T-helper 17 cell (primary cell): ENCODE measurements at regions not wholly inside any gene's neighbourhood (a gene's known extent, or its start where the extent isn't known, plus 50 kb on each side); places are given as distances from the start of the nearest gene placed in this dataset.

Source experiments
- ATAC-seq: fragments of 150-1000 bp; cut with Tn5 transposase; 2 replicates; pipeline ENCODE4 v1.10.0; 2021; ENCODE audit warnings: mild to moderate bottlenecking, moderate library complexity
- DNase-seq, 3 donors: peaks; one replicate each; pipeline versions ENCODE4 v3.0.0 to v3.0.0-alpha.2; 2020 to 2021
- H3K9me3 ChIP-seq: one replicate; pipeline ENCODE4 v1.7.0; 2013; ENCODE audit warnings: low read length, mild to moderate bottlenecking; ENCODE audit not compliant: control insufficient read depth, poor library complexity, severe bottlenecking
- H3K27ac Mint-ChIP-seq: one replicate; pipeline ENCODE4 v1.8.0; 2022; ENCODE audit warnings: mild to moderate bottlenecking, moderate library complexity, mixed read lengths
- H3K27me3 Mint-ChIP-seq: one replicate; pipeline ENCODE4 v1.8.0; 2022; ENCODE audit warnings: mixed read lengths
- H3K36me3 Mint-ChIP-seq: one replicate; pipeline ENCODE4 v1.8.0; 2022; ENCODE audit warnings: low read depth, mixed read lengths
- H3K4me1 Mint-ChIP-seq: one replicate; pipeline ENCODE4 v1.8.0; 2022; ENCODE audit warnings: mild to moderate bottlenecking, mixed read lengths
- H3K4me3 Mint-ChIP-seq: one replicate; pipeline ENCODE4 v1.8.0; 2022; ENCODE audit warnings: mild to moderate bottlenecking, moderate library complexity, mixed read lengths

DNA sequence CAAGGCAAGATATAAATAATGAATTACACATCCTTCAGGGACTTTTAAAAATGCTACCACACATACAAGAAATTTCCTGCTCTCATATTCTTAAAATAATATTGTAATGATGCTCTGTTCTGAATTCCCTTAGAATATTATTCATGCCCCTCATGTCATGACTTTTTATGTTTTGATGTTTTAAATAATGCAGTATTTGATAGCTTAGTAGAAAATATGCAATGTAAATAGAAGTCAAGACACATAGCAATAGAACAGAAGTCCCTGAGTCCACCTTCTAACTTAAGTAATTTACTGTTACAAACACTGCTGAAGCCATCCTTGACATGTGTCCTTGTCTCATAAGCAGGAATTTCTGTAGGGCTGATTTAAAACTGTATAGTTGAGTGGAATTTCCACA lies 1071.2 kb upstream of the LCORL start:
- Mint-ChIP-seq H3K27me3 (no peaks in the 10 kb centered on the region), H3K27ac (no peak overlapping the region), H3K4me1 (no peaks in the 10 kb centered on the region), H3K4me3 (no peak overlapping the region), H3K36me3 (no peaks in the 10 kb centered on the region)
- no peak for DNase-seq
- H3K9me3 ChIP-seq: no peaks in the 10 kb centered on the region
- no peak for ATAC-seq

DNA sequence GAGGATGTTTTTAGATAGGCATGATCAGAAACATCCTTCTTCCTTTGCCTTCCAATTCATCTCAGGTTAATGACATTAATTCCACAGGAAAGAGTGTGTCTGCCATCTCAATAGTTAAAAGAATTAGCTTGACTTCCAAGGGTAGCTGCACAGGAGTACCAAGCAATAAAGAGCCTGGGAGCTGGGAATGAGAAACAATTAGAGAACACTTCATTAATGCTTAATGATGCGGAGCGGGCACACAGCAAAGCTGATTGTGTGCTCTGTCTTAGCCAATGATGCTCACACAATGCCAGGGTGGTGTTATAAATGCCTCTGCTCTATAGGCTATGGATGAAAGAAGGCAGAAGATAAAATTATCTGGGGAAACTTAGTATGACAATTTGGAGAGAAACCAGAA lies 1052.5 kb upstream of the LCORL start:
- H3K27ac Mint-ChIP-seq: no peak overlapping the region
- H3K36me3 Mint-ChIP-seq: no peaks in the 10 kb centered on the region
- H3K4me3 Mint-ChIP-seq: no peak overlapping the region
- no peaks in the 10 kb centered on the region for H3K4me1 Mint-ChIP-seq
- H3K27me3 Mint-ChIP-seq: no peaks in the 10 kb centered on the region
- ATAC-seq (no peak), DNase-seq (no peak)
- H3K9me3 ChIP-seq: no peaks in the 10 kb centered on the region

DNA sequence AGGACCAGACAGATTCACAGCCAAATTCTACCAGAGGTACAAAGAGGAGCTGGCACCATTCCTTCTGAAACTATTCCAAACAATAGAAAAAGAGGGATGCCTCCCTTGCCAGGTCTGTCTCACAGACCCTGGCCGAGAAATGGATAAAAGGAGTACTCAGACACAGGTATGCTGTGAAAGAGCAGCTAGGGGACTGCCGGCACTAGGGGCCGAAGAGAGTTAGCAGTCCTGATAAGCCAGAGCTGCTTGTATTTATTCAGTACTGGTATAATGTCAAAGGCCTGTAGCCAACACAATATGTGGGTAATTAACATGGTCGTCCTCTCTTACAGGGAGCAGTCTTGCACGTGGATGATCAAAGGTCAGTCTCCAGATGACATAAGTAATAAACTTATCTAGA lies 1042.1 kb upstream of the LCORL start:
- DNase-seq (no peak), ATAC-seq (no peak)
- H3K27me3 Mint-ChIP-seq: no peaks in the 10 kb centered on the region
- no peak overlapping the region for H3K4me3 Mint-ChIP-seq
- H3K4me1 Mint-ChIP-seq: no peaks in the 10 kb centered on the region
- no peaks in the 10 kb centered on the region for H3K36me3 Mint-ChIP-seq
- no peak overlapping the region for H3K27ac Mint-ChIP-seq
- no peaks in the 10 kb centered on the region for H3K9me3 ChIP-seq

DNA sequence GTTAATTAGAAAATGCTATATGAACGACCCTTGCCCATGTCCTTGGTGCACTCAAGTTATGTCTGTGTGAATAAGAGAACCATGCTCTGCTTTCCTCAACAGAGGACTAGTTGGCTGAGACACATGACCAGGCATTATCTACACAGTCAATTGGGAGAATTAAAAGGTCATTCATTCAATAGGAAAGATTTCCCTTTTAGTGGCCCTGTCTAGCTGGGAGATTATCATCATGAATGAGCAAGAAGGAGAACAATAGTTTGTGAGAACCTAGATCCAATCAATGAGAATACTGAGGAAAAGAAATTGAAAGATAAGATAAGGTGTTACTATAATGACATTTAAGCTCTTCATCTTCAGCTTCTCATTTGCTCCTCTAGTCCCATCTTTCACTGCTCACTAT lies 1033.4 kb upstream of the LCORL start:
- no peak for ATAC-seq
- Mint-ChIP-seq H3K4me1 (no peaks in the 10 kb centered on the region), H3K27ac (no peak overlapping the region), H3K36me3 (no peaks in the 10 kb centered on the region), H3K4me3 (no peak overlapping the region), H3K27me3 (no peaks in the 10 kb centered on the region)
- no peaks in the 10 kb centered on the region for H3K9me3 ChIP-seq
- DNase-seq: no peak

DNA sequence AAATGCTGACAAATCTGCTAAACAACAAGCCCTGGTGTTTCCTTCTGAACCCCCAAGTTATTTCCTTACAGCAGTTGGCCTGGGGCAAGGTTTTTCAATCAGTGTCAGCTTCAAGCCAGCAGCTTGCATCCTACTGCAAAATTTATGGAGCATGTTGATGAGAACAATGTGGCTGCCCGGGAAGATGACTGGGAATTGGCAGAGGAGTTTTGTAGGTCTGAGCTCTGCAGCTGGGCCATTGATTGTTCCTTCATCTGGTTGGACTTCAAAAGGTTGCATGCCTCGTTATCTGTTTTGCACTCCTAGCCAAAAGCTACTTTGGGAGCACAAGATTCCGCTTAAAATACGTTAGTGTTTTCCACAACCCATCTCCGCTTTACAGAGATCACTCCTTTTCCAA lies 1030.3 kb upstream of the LCORL start:
- ATAC-seq (no peak), DNase-seq (no peak)
- H3K36me3 Mint-ChIP-seq: no peaks in the 10 kb centered on the region
- no peak overlapping the region for H3K27ac Mint-ChIP-seq
- no peaks in the 10 kb centered on the region for H3K4me1 Mint-ChIP-seq
- H3K4me3 Mint-ChIP-seq: no peak overlapping the region
- H3K27me3 Mint-ChIP-seq: no peaks in the 10 kb centered on the region
- H3K9me3 ChIP-seq: no peaks in the 10 kb centered on the region

DNA sequence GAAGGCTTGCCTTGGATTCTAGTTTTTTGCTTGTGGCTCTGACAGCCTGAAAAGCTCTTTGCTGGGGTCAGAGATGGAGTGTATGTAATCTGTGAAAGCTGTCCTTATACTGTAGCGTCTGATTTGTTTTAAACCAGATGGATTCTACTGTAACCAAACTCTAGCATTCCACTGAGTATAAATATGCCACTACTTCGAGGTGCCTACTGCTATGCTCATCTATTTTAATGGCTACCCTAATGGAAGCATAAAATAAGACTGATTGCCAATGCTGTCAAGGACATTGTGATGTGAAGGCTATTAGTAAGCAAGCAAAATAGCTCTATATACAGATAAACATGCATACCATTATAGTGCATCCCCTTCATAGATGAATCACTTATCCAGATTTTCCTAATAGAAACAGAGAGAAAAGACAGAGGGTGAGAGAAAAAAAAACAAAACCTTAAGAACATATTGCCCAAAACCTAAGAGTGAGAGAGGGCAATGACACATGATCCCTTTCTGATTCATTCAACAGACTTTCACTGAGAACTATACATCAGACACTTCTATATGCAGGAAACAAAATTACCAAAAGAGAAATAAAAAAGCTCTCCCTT lies 1025.8 kb upstream of the LCORL start:
- Mint-ChIP-seq H3K27me3 (no peaks in the 10 kb centered on the region), H3K4me3 (no peak overlapping the region), H3K27ac (no peak overlapping the region), H3K36me3 (no peaks in the 10 kb centered on the region), H3K4me1 (no peaks in the 10 kb centered on the region)
- ATAC-seq (no peak), DNase-seq (no peak)
- no peaks in the 10 kb centered on the region for H3K9me3 ChIP-seq

DNA sequence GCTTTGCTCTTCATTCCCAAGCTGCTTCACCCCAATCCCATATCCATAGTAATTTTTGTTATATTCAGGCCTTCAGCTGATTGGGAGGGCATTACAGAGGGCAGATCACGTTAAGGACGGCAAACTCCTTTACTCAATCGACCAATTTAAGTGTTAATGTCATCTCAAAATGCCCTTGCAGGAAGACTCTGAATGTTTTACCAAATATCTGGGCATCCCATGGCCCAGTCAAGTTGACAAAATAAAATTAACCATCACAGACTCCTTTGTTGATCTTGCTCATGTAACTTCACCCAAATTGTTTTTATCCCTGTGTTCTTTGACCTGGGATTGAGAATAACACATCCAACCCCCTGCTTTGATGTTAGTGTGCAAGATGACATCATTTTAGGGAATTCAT lies 1018.3 kb upstream of the LCORL start:
- ATAC-seq (no peak), DNase-seq (no peak)
- Mint-ChIP-seq H3K27ac (no peak overlapping the region), H3K36me3 (no peaks in the 10 kb centered on the region), H3K4me3 (no peak overlapping the region), H3K27me3 (no peaks in the 10 kb centered on the region), H3K4me1 (no peaks in the 10 kb centered on the region)
- H3K9me3 ChIP-seq: no peaks in the 10 kb centered on the region

DNA sequence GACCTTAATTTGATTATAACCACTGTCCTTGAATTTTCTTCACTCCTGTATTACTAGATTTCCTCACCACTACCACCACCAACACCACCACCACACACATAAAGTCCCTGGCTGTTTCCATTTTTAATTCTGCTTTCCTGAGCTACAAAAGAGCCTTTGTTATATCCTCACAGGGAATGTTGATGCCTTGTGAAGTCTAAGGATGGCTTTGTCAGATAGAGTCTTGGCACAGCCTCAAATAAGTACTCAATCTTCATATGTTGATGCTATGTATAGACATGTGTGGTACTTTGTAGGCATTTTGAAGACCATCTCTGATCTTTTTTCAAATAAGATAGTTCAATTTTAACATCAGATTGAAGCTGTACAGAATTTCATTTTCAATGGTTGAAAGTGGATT lies 1016.7 kb upstream of the LCORL start:
- Mint-ChIP-seq H3K36me3 (no peaks in the 10 kb centered on the region), H3K4me3 (no peak overlapping the region), H3K27ac (no peak overlapping the region), H3K4me1 (no peaks in the 10 kb centered on the region), H3K27me3 (no peaks in the 10 kb centered on the region)
- ATAC-seq (no peak), DNase-seq (no peak)
- H3K9me3 ChIP-seq: no peaks in the 10 kb centered on the region

DNA sequence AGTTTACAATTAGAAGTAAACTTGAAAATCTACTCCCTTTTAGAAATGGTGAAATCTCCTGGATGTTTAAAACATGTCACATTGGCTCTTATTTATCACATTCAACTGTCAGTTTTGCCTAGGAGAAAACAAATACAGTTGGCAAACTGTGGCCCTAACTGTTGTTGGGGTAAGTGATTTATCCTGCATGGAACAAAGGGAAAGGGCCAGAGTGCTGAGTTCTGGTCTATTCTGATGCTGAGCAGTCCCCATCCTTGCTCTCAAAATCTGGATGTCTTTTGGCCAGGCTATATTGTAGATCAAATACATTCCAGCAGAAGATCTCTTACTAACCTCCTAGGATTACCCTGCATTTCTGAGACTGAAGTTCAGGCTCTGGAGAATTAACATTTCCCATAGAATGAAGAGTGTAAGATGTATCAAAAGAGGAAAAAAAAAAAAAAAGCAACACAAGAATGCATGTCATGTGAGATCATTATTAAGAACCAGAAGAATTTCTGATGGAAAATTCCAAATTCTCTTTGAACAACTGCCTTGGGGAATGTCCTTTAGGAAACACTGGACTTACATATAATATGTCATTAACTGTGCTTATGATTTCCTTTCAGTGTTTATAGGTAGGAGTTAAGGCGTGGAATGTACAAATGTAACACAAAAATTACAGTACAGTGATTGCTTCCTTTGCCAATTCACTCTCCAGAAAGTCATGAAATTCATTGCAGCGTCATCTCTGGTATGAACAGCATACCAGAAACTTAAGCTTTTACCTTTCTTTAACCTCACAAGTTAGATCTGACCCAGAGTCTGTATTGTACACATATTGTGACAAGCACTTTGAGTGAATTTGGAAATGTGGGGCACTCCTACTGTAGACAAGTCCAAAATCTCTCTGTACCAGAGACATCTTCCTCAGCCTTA lies 1012.5 kb upstream of the LCORL start:
- Mint-ChIP-seq H3K4me1 (no peaks in the 10 kb centered on the region), H3K36me3 (no peaks in the 10 kb centered on the region), H3K27ac (no peak overlapping the region), H3K4me3 (no peak overlapping the region), H3K27me3 (no peaks in the 10 kb centered on the region)
- ATAC-seq: no peak
- DNase-seq: no peak
- H3K9me3 ChIP-seq: no peaks in the 10 kb centered on the region

DNA sequence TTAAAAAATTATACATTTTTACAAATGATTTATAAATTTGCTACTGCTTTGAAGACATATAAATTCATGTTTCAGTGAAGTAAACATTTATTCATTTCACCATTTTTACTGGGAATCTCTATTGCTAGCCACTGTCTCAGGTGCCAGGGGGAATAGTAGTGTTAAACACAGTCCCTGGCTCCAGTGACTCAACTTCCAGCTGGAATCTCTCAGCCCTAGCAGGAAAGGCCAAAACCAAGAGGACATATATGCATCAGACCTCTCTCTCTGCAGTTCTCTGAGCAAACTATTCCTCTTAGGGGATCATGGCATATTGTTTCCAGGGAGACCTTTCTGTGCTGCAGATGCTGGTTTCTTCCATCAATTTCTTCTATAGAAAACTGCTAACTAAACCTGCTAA lies 1009.0 kb upstream of the LCORL start:
- ATAC-seq (no peak), DNase-seq (no peak)
- Mint-ChIP-seq H3K36me3 (no peaks in the 10 kb centered on the region), H3K27me3 (no peaks in the 10 kb centered on the region), H3K4me1 (no peaks in the 10 kb centered on the region), H3K27ac (no peak overlapping the region), H3K4me3 (no peak overlapping the region)
- no peaks in the 10 kb centered on the region for H3K9me3 ChIP-seq

DNA sequence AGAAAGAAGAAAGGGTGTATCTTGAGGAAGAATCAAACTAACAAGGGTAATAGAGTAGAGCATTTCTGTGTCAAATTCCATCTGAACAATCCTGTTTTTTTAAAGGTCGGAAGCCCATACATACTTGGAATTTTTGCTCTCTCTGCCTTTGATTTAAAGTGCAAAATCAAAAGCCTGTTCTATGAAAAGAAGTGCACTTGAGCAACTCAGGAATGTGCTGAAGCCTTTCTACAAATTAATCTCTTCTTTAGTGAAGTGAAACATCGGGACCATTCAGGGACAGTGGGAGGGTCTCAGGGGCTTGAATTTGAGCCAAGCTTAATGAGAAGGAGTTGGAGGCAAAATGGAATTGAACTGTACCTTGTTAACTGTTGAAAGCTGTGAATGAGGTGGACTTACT lies 1008.5 kb upstream of the LCORL start:
- no peak for DNase-seq
- H3K27me3 Mint-ChIP-seq: no peaks in the 10 kb centered on the region
- no peak overlapping the region for H3K4me3 Mint-ChIP-seq
- H3K36me3 Mint-ChIP-seq: no peaks in the 10 kb centered on the region
- no peak overlapping the region for H3K27ac Mint-ChIP-seq
- ATAC-seq: no peak
- no peaks in the 10 kb centered on the region for H3K4me1 Mint-ChIP-seq
- H3K9me3 ChIP-seq: no peaks in the 10 kb centered on the region

DNA sequence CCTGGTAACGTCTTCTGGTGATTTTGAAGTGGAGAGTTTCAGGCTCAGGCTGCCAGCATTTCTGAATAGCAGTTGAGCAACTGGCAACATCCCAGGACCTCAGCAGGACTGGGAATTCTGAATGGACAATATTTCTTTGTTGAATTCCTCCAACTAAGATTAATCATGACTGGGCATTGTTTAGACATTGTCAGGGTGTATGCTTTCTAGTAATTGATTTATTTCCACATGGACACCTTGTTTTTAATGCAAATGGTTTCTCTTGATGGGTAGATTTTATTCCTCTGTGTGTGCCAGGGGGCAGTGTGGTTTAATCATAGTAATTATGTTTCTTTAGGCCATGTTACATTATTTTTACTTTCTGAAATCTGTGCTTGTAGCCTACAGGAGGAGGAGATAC lies 1004.7 kb upstream of the LCORL start:
- Mint-ChIP-seq H3K36me3 (no peaks in the 10 kb centered on the region), H3K4me1 (no peaks in the 10 kb centered on the region), H3K27ac (no peak overlapping the region), H3K27me3 (no peaks in the 10 kb centered on the region), H3K4me3 (no peak overlapping the region)
- ATAC-seq (no peak), DNase-seq (no peak)
- no peaks in the 10 kb centered on the region for H3K9me3 ChIP-seq

DNA sequence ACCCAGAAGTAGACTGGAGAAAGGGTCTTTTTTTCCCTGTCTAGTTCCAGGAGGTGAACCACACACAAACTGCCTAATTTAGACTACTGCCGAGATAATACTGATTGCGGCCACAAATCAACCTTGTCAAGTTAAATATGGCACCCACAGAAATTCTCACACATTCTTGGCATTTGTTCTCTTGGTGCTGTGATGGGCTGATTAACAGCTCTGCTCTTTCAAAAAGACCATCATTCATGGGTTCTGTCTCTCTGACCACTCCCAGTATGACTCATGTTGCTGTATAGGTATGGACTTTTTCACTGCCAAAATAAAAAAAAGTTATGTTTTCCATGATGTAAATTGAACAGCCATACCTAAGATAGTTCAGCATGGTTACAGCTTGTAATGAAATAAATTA lies 1003.5 kb upstream of the LCORL start:
- no peaks in the 10 kb centered on the region for H3K9me3 ChIP-seq
- no peak for DNase-seq
- no peaks in the 10 kb centered on the region for H3K36me3 Mint-ChIP-seq
- no peaks in the 10 kb centered on the region for H3K4me1 Mint-ChIP-seq
- no peak for ATAC-seq
- no peaks in the 10 kb centered on the region for H3K27me3 Mint-ChIP-seq
- H3K4me3 Mint-ChIP-seq: no peak overlapping the region
- H3K27ac Mint-ChIP-seq: no peak overlapping the region

DNA sequence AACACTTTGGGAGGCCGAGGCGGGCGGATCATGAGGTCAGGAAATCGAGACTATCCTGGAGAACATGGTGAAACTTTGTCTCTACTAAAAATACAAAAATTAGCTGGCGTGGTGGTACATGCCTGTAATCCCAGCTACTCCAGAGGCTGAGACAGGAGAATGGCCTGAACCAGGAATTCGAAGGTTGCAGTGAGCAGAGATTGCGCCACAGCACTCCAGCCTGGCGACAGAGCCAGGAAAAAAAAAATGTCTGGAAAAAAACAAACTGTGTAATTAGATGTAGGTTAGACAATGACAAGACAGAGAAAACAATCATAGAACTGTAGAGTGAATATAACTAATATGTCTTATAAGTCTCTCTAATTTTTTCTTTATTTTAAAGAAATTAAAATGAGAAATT lies 1002.5 kb upstream of the LCORL start:
- Mint-ChIP-seq H3K27ac (no peak overlapping the region), H3K4me1 (no peaks in the 10 kb centered on the region), H3K4me3 (no peak overlapping the region), H3K27me3 (no peaks in the 10 kb centered on the region), H3K36me3 (no peaks in the 10 kb centered on the region)
- no peaks in the 10 kb centered on the region for H3K9me3 ChIP-seq
- no peak for DNase-seq
- ATAC-seq: no peak
